Astrocyte (in vitro differentiated cells and primary cell): ENCODE measurements at regions not wholly inside any gene's neighbourhood (a gene's known extent, or its start where the extent isn't known, plus 50 kb on each side); places are given as distances from the start of the nearest gene placed in this dataset.

Experiments used
- DNase-seq: peaks from one replicate; pipeline ENCODE4 v3.0.0-alpha.2; 2010; ENCODE audit warnings: low read depth
- FAIRE-seq: peaks from 2 replicates; lab custom pipeline; 2011; peaks lifted over from hg19 to GRCh38; lab: Jason Lieb, UNC
- H2AFZ ChIP-seq: 2 replicates; pipeline ENCODE4 v1.6.0; 2012; ENCODE audit warnings: low read depth, low read length, inconsistent platforms
- H3K27ac ChIP-seq: 2 replicates; pipeline ENCODE4 v1.5.1; 2011; ENCODE audit warnings: low read depth, low read length, inconsistent platforms
- H3K27me3 ChIP-seq: 2 replicates; pipeline ENCODE4 v1.6.0; 2011; ENCODE audit warnings: low read length, inconsistent platforms; ENCODE audit not compliant: insufficient read depth
- H3K36me3 ChIP-seq: 2 replicates; pipeline ENCODE4 v1.5.1; 2011; ENCODE audit warnings: low read length, inconsistent platforms; ENCODE audit not compliant: insufficient read depth
- H3K4me1 ChIP-seq: 2 replicates; pipeline ENCODE4 v1.5.1; 2011; ENCODE audit warnings: low read length, inconsistent platforms; ENCODE audit not compliant: insufficient read depth
- H3K4me2 ChIP-seq: 2 replicates; pipeline ENCODE4 v1.6.0; 2012; ENCODE audit warnings: low read length, inconsistent platforms
- H3K4me3 ChIP-seq: 2 replicates; pipeline ENCODE4 v1.5.1; 2011; ENCODE audit warnings: low read depth, mild to moderate bottlenecking, low read length, inconsistent platforms; ENCODE audit not compliant: insufficient read depth
- H3K79me2 ChIP-seq: 2 replicates; pipeline ENCODE4 v1.6.0; 2012; ENCODE audit warnings: mild to moderate bottlenecking, low read length, inconsistent platforms; ENCODE audit not compliant: insufficient read depth
- H3K9ac ChIP-seq: 2 replicates; pipeline ENCODE4 v1.6.0; 2012; ENCODE audit warnings: mild to moderate bottlenecking, low read length, inconsistent platforms
- H3K9me3 ChIP-seq: 2 replicates; pipeline ENCODE4 v1.5.1; 2012; ENCODE audit warnings: low read depth, mild to moderate bottlenecking, low read length, inconsistent platforms; ENCODE audit not compliant: insufficient read depth
- H4K20me1 ChIP-seq: 2 replicates; pipeline ENCODE4 v1.6.0; 2012; ENCODE audit warnings: low read length, inconsistent platforms; ENCODE audit not compliant: insufficient read depth
- H3K27ac Mint-ChIP-seq: one replicate; pipeline ENCODE4 v1.8.0; 2021; ENCODE audit warnings: mild to moderate bottlenecking, mixed read lengths; ENCODE audit not compliant: unreplicated experiment
- H3K27me3 Mint-ChIP-seq: one replicate; pipeline ENCODE4 v1.8.0; 2021; ENCODE audit warnings: low read depth, mixed read lengths; ENCODE audit not compliant: unreplicated experiment
- H3K36me3 Mint-ChIP-seq: one replicate; pipeline ENCODE4 v1.8.0; 2021; ENCODE audit warnings: low read depth, mixed read lengths; ENCODE audit not compliant: unreplicated experiment
- H3K4me1 Mint-ChIP-seq: one replicate; pipeline ENCODE4 v1.8.0; 2021; ENCODE audit warnings: low read depth, mixed read lengths; ENCODE audit not compliant: unreplicated experiment
- H3K4me3 Mint-ChIP-seq: one replicate; pipeline ENCODE4 v1.8.0; 2021; ENCODE audit warnings: mild to moderate bottlenecking, moderate library complexity, mixed read lengths; ENCODE audit not compliant: unreplicated experiment
- H3K9me3 Mint-ChIP-seq: one replicate; pipeline ENCODE4 v1.8.0; 2021; ENCODE audit warnings: mild to moderate bottlenecking, mixed read lengths; ENCODE audit not compliant: unreplicated experiment
- EZH2 ChIP-seq: IDR thresholded peaks from 2 replicates; pipeline ENCODE4 v1.6.1; 2012; ENCODE audit warnings: mild to moderate bottlenecking, low read length, inconsistent platforms; ENCODE audit not compliant: insufficient read depth
- TF ChIP-seq, protein P1 (sequence below): IDR thresholded peaks from 2 replicates; pipeline ENCODE4 v1.5.1; 2011; ENCODE audit warnings: low read depth, mild to moderate bottlenecking, inconsistent platforms, low read length, moderate library complexity; ENCODE audit not compliant: insufficient read depth

DNA sequence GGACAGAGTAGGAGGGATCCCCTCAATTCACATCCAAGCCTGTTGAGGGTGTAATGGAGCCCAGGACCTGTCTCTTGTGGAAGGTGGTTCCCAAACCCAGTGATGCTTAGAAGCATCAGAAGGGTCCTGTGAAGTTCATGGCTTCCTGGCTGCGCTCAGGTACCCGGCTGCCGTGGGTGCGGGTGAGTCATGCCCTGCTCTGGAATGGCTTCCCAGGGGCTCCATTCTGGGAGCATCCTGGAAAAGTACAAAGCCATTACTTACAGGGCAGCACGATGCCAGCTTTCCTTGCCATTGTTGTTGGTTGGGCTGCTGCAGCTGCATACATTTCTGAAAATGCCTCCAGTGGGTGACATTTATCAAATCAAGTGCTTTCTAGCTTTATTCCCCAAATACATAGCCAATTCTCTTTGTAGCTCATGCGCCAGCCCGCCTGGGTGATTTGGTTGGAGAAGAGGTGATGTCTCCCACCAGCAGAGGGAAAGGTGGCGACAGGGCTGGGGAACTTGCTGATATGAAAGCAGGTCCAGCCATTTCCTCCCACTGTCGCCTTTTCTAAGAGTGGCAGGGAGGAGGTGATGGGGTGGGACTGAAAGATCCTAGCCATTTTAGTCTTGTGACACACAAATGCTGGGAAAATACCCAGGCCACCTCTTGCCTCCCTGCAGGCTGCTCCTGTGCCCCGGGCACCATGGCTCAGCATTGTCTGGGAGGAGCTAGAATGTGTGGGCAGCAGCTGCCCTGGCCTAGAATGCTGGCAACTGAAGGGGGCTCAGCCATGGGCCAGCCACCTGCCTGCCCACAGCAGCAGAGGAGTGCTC, 65.9 kb upstream of the HPCAL1 start:
- DNase-seq: no peak
- H3K79me2 ChIP-seq: no peaks in the 10 kb centered on the region
- H3K4me3 ChIP-seq: no peak overlapping the region
- H3K4me2 ChIP-seq: no peak overlapping the region
- H3K4me1 Mint-ChIP-seq: no peaks in the 10 kb centered on the region
- peaks cover 32% of the 10 kb centered on the region for H3K27me3 Mint-ChIP-seq
- no peak overlapping the region for H3K27ac Mint-ChIP-seq
- H3K9me3 ChIP-seq: no peaks in the 10 kb centered on the region
- peaks cover 2% of the 10 kb centered on the region for H3K9me3 Mint-ChIP-seq
- H3K27me3 ChIP-seq: no peaks in the 10 kb centered on the region
- TF ChIP-seq EZH2: no peak
- TF ChIP-seq, protein P1, sequence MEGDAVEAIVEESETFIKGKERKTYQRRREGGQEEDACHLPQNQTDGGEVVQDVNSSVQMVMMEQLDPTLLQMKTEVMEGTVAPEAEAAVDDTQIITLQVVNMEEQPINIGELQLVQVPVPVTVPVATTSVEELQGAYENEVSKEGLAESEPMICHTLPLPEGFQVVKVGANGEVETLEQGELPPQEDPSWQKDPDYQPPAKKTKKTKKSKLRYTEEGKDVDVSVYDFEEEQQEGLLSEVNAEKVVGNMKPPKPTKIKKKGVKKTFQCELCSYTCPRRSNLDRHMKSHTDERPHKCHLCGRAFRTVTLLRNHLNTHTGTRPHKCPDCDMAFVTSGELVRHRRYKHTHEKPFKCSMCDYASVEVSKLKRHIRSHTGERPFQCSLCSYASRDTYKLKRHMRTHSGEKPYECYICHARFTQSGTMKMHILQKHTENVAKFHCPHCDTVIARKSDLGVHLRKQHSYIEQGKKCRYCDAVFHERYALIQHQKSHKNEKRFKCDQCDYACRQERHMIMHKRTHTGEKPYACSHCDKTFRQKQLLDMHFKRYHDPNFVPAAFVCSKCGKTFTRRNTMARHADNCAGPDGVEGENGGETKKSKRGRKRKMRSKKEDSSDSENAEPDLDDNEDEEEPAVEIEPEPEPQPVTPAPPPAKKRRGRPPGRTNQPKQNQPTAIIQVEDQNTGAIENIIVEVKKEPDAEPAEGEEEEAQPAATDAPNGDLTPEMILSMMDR: no peak
- FAIRE-seq: no peak
- H3K9ac ChIP-seq: no peak overlapping the region
- H2AFZ ChIP-seq: no peak overlapping the region
- no peaks in the 10 kb centered on the region for H3K36me3 ChIP-seq
- no peak overlapping the region for H3K27ac ChIP-seq
- no peak overlapping the region for H3K4me3 Mint-ChIP-seq
- H4K20me1 ChIP-seq: no peaks in the 10 kb centered on the region
- peaks cover 5% of the 10 kb centered on the region for H3K4me1 ChIP-seq
- H3K36me3 Mint-ChIP-seq: no peaks in the 10 kb centered on the region

DNA sequence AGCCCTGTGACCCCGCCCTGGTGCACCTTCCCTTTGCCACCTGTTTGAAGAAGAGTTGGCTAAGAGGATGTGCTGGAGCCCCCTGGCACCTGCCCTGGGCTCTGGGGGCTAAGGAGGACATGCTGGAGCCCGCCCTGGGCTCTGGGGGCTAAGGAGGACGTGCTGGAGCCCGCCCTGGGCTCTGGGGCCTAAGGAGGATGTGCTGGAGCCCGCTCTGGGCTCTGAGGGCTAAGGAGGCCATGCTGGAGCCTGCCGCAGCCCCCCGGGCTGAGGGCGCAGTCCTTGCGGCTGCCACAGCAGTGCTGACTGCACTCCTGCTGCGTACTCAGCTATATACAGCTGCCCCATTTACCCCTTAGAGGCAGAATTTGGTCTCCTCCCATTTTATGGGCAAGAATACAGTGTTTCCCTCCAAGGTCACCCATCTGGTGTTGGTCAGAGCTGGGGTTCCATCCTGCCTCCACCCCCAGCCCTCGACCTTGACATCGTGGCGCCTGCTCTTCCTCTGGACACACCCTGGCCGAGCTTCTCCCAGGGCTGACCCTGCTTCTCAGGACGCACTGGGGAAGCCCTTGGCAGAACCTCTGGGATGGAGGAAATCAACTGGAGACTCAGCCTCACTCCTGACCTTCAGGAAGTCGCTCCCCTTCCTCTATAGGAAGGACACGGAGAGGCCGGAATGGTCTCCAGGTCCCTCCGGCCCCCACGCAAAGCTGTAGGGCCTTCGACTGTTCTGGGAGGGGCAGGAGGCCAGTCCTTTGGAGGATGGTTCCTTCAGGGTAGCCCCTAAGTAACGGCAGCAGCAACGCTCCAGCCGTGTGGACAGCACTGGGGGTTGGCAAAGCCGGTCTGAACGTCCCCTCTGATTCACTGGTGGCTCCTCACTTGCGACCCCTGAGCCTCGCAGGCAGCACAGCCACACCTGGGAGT, 65.0 kb upstream of the HPCAL1 start:
- Histone ChIP-seq H3K79me2 (no peaks in the 10 kb centered on the region), H3K27me3 (no peaks in the 10 kb centered on the region), H3K4me1 (peaks cover 5% of the 10 kb centered on the region), H2AFZ (no peak overlapping the region), H3K9me3 (no peaks in the 10 kb centered on the region), H3K4me2 (no peak overlapping the region), H3K36me3 (no peaks in the 10 kb centered on the region), H4K20me1 (no peaks in the 10 kb centered on the region), H3K9ac (no peak overlapping the region), H3K27ac (no peak overlapping the region), H3K4me3 (no peak overlapping the region)
- Mint-ChIP-seq H3K27me3 (peaks cover 27% of the 10 kb centered on the region), H3K9me3 (peaks cover 2% of the 10 kb centered on the region), H3K4me3 (no peak overlapping the region), H3K4me1 (no peaks in the 10 kb centered on the region), H3K36me3 (no peaks in the 10 kb centered on the region), H3K27ac (no peak overlapping the region)
- DNase-seq: no peak
- FAIRE-seq: no peak
- no peak for TF ChIP-seq EZH2
- TF ChIP-seq, protein P1: no peak
